ENCODE measurements at regions not wholly inside any gene's neighbourhood (a gene's known extent, or its start where the extent isn't known, plus 50 kb on each side); places are given as distances from the start of the nearest gene placed in this dataset.

DNA sequence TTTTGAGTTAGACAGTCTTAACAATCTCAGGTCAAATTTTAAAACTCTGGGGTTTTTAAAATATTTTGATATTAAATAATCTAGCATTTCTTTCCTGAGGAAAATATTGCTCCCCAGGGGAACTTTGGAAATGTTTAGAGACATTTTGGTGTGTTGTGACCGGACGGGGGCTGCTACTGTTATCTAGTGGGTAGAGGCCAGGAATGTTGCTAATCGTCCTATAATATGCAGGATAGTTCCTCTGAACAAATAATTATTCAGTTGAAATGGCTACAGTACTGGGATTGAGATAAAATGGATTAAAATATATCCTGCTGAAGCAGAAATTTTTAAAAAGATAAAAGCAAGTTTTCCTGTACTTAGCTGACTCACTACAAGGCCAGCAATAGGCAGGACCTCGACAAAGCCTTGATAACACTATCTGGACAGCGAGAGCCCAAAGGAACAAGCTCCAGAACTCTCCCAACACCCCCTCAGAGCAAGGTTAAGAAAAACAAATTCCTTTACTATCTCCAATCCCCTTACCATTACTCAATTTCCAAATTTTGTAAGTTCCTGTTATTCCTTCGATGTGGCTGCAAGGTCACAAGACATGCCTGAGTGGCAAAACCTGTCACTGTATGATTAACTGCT is 1407.4 kb downstream of the SUCLG1 start (continued):
- TF ChIP-seq, protein P1, sequence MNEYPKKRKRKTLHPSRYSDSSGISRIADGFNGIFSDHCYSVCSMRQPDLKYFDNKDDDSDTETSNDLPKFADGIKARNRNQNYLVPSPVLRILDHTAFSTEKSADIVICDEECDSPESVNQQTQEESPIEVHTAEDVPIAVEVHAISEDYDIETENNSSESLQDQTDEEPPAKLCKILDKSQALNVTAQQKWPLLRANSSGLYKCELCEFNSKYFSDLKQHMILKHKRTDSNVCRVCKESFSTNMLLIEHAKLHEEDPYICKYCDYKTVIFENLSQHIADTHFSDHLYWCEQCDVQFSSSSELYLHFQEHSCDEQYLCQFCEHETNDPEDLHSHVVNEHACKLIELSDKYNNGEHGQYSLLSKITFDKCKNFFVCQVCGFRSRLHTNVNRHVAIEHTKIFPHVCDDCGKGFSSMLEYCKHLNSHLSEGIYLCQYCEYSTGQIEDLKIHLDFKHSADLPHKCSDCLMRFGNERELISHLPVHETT (tag by site-specific recombination; IDR thresholded peaks at IDR 0.05) = no peak
- TF ChIP-seq SP2 (tag by site-specific recombination; IDR thresholded peaks at IDR 0.05) (no peak), ZNF514 (tag by site-specific recombination; IDR thresholded peaks at IDR 0.05) (no peak)

DNA sequence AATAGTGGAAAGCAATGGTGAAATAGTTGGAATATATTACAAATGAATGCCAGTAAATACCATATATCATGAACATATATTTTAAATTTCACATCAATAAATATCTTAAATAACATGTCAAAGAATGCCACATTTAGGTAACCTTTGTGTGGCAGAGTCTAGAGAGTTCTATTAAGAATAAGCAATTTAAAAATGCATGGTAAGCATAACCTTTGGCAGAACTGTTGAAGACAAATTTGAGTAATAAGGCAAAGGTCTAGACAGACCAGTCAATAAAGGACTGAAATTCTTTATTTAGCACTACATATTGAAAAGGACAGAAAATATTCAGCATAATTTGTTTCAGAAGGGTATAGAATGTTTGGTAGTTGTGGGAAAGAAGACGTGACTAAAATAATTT is 1417.0 kb downstream of the SUCLG1 start:
- Histone ChIP-seq H3K27ac (ENCODE audit: extremely low read depth, low read depth, low read length) (no peak overlapping the region), H3K4me3 (ENCODE audit: low read depth, low read length) (no peak overlapping the region), H3K9me3 (ENCODE audit: control insufficient read depth, insufficient read depth, low read depth, low read length) (no peaks in the 10 kb centered on the region), H3K36me3 (ENCODE audit: control insufficient read depth in 2 of 2, insufficient read depth in 1 of 2, low read length in 2 of 2) (no peaks in the 10 kb centered on the region), H3K4me1 (ENCODE audit: control insufficient read depth, insufficient read depth, low read length) (no peaks in the 10 kb centered on the region)
- CTCF ChIA-PET = no interaction called here
- TF ChIP-seq ZIC2 (tag by site-specific recombination; IDR thresholded peaks at IDR 0.05) = no peak
- TF ChIP-seq, protein P2, sequence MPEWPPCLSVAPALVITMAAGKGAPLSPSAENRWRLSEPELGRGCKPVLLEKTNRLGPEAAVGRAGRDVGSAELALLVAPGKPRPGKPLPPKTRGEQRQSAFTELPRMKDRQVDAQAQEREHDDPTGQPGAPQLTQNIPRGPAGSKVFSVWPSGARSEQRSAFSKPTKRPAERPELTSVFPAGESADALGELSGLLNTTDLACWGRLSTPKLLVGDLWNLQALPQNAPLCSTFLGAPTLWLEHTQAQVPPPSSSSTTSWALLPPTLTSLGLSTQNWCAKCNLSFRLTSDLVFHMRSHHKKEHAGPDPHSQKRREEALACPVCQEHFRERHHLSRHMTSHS (tag by site-specific recombination; IDR thresholded peaks at IDR 0.05) = no peak
- TF ChIP-seq SETDB1 (IDR thresholded peaks at IDR 0.05; ENCODE audit: insufficient read length, low read length) = no peak
- TF ChIP-seq ZSCAN23 (tag by site-specific recombination; IDR thresholded peaks at IDR 0.05) = no peak
- no peak for TF ChIP-seq ZNF776 (tag by site-specific recombination; IDR thresholded peaks at IDR 0.05; ENCODE audit: borderline replicate concordance)
- no peak for TF ChIP-seq ZNF169 (tag by site-specific recombination; IDR thresholded peaks at IDR 0.05)
- no peak for TF ChIP-seq OSR2 (tag by site-specific recombination; IDR thresholded peaks at IDR 0.05)
- no peak for TF ChIP-seq ZNF785 (tag by site-specific recombination; IDR thresholded peaks at IDR 0.05)
- no peak for TF ChIP-seq ZNF114 (tag by site-specific recombination; IDR thresholded peaks at IDR 0.05)
- TF ChIP-seq, protein P3, sequence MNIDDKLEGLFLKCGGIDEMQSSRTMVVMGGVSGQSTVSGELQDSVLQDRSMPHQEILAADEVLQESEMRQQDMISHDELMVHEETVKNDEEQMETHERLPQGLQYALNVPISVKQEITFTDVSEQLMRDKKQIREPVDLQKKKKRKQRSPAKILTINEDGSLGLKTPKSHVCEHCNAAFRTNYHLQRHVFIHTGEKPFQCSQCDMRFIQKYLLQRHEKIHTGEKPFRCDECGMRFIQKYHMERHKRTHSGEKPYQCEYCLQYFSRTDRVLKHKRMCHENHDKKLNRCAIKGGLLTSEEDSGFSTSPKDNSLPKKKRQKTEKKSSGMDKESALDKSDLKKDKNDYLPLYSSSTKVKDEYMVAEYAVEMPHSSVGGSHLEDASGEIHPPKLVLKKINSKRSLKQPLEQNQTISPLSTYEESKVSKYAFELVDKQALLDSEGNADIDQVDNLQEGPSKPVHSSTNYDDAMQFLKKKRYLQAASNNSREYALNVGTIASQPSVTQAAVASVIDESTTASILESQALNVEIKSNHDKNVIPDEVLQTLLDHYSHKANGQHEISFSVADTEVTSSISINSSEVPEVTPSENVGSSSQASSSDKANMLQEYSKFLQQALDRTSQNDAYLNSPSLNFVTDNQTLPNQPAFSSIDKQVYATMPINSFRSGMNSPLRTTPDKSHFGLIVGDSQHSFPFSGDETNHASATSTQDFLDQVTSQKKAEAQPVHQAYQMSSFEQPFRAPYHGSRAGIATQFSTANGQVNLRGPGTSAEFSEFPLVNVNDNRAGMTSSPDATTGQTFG (tag by site-specific recombination; IDR thresholded peaks at IDR 0.05; ENCODE audit: borderline replicate concordance) = no peak
- no peak for TF ChIP-seq ZNF26 (tag by site-specific recombination; IDR thresholded peaks at IDR 0.05)
- TF ChIP-seq ZBTB48 (tag by site-specific recombination; IDR thresholded peaks at IDR 0.05) = no peak
- no peak for TF ChIP-seq HOXD13 (CRISPR knock-in tag; IDR thresholded peaks at IDR 0.05; ENCODE audit: borderline replicate concordance)
- TF ChIP-seq ZNF2 (tag by site-specific recombination; IDR thresholded peaks at IDR 0.05) = no peak
- POLR2A ChIA-PET = no interaction called here

DNA sequence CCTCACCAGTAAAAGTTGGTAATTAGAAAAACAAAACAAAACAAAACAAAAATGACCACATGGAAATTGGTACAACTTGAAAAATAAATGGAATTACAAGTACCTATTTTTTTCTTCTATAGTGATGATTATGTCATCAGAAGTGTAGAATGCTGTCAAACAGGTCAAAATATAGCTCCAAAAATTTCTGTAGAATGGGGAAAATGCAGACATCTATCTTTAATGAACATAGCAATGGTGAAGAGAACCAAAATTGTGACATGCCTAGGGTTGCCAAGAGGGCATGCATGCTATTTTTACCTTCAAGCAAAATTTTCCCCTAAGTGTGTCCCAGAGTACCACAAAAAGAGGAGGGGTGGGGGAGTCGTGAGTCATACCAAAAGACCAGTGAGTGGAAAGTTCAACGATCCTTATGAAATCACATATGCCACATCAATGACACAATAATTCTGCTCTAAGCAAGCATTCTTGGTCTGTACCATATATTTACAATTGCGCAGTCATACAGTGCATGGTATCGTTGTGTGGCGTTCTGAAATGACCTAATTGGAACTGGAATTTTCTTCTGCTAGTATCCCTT is 1436.4 kb downstream of the SUCLG1 start:
- ChIA-PET CTCF (no interaction called here), POLR2A (no interaction called here)
- no peaks in the 10 kb centered on the region for H3K4me1 ChIP-seq (ENCODE audit: control insufficient read depth, insufficient read depth, low read length)
- no peak overlapping the region for H3K27ac ChIP-seq (ENCODE audit: extremely low read depth, low read depth, low read length)
- H3K4me3 ChIP-seq (ENCODE audit: low read depth, low read length) = no peak overlapping the region
- H3K36me3 ChIP-seq (ENCODE audit: control insufficient read depth in 2 of 2, insufficient read depth in 1 of 2, low read length in 2 of 2) = no peaks in the 10 kb centered on the region
- H3K9me3 ChIP-seq (ENCODE audit: control insufficient read depth, insufficient read depth, low read depth, low read length) = no peaks in the 10 kb centered on the region
- TF ChIP-seq ZNF664 (tag by site-specific recombination; IDR thresholded peaks at IDR 0.05) = no peak
- TF ChIP-seq GLIS2 (tag by site-specific recombination; IDR thresholded peaks at IDR 0.05) = no peak
- no peak for TF ChIP-seq PRDM2 (tag by site-specific recombination; IDR thresholded peaks at IDR 0.05; ENCODE audit: borderline replicate concordance)

All from HEK293 (cell line).